NCI-H2107 treated with DMSO at 0.1 percent for 48 hours (cell line): ENCODE measurements at regions not wholly inside any gene's neighbourhood (a gene's known extent, or its start where the extent isn't known, plus 50 kb on each side); places are given as distances from the start of the nearest gene placed in this dataset.

ENCODE experiments used
- DNase-seq: peaks from one replicate; lab custom pipeline; 2025; ENCODE audit not compliant: unreplicated experiment; lab: John Stamatoyannopoulos, UW

- no peak for DNase-seq
Observed at GRCh38 chrX:97763981-97764380, 880.3 kb downstream of the RPA4 start.

- DNase-seq, result no peak
Observed at GRCh38 chrX:97766501-97767095, 882.9 kb downstream of the RPA4 start.

GRCh38 chrX:97787311-97787710, 903.6 kb downstream of the RPA4 start:
- no peak for DNase-seq

DNA sequence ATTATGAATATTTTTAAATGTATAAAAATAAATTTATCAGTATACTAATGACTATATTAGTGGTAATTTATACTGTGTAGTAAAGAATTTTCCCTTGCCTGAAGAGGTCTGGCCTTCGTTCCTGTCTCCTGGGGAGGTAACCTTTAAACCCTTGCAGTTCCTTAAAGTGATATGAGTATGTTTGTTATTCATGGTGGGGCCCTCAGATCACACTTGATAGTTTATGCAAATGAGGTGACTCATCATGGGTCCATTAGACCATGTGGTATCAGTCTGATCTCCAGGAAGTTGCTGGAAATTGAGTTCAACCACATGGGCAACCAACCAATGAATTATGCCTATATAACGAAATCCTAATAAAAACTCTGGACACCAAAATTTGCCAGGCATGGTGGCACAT, 904.1 kb downstream of the RPA4 start:
- no peak for DNase-seq

GRCh38 chrX:97790850-97791249, 907.1 kb downstream of the RPA4 start:
- no peak for DNase-seq

GRCh38 chrX:97797076-97797475, 913.4 kb downstream of the RPA4 start:
- DNase-seq, result no peak

- DNase-seq, result no peak
Observed at GRCh38 chrX:97806238-97806637, 922.5 kb downstream of the RPA4 start.

GRCh38 chrX:97806946-97807345, 923.2 kb downstream of the RPA4 start:
- DNase-seq, result no peak

DNA sequence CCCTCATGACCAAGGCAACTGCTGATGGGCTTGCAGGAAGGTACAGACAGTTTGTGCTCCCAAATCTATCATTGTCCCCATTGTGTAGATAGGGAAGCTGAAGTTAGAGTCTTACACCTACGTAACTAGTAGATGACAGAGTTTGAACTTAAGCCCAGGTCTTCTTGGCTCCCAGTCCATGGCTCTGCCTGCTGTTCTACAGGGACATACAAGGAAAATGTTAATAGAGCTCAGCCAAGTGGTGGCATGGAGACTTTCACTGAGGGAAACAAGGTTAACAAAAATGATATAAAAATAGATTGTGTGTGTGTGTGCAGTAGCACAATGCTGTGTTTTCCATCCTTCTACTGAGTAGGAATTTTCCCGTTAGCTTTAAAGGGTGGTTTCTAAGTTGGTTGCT, 936.5 kb downstream of the RPA4 start:
- no peak for DNase-seq

DNA sequence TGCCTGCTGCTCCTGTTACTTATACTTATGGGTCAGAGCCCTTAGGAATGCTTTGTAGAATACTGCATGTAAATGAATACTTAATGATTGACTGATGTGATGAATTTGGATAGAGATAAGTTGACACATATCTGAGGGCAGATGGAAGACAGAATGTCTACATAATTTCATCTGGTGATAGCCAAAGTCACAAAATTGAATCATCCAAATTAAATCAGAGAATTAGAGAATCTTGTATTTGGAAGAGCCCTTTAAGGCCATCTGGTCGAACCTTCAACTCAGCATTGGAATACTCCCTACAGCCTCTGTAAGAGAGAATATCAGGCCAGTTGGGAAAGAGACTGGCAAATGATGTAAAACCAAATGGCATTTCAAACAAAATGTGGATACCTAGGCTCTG, 944.8 kb downstream of the RPA4 start:
- no peak for DNase-seq

GRCh38 chrX:97835969-97836368, 952.3 kb downstream of the RPA4 start:
- DNase-seq, result no peak

DNA sequence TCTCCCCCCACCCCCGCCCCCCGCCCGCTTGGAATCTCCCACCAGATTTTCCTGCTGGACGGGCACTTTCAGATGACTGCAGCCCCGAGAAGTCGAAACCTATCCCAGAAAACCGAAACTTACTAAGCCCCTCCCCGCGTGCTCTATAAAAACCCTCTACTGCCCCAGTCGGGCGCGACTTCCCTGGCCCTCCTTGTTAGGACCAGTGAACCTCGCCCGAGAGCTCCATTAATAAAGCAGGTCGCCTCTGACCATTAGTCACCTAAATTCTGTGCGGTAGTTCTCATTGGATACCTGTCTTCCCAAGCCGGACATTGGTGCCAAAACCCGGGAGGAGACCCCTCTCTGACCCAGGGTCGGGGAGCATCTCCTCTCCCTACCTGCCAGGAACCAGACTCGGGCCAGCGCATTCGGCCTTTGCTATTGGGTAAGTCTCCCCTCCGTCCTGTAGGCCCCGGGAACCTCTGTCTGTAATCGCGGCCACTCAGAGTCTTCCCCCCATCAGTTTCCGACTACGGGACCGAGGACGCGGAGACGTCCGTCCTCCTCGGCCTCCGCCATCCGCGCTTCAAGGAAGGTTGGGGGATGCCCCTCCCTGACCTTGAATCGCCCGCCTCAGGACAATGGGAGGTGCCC, 958.0 kb downstream of the RPA4 start:
- DNase-seq, result no peak

DNA sequence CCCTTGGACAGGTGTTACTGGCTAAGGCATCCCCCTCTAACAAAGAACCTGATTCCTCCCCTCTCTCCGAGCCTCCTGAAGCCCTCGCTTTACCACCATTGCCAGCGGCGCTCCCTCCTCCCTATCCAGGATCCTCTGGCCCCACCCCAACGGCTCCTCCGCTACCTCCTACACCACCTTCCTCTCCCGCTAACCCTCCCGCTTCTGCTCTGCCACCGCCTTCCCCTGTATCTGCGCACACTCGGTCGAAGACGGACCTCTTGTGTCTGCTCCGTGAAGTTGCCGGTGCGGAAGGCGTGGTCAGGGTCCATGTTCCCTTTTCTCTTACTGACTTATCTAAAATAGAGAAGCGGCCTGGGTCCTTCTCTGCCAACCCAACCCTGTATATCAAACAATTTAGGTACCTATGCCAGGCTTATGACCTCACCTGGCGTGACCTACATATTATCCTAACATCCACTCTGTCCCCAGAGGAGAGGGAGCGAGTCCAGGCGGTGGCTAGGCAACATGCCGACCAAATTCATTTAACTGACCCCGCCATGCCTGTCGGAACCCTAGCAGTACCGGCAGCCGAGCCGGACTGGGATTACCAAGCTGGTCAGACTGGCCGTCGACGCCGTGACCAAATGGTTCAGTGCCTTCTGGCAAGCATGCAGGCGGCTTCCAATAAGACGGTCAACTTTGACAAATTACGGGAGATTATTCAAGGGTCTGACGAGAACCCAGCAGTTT, 958.9 kb downstream of the RPA4 start:
- no peak for DNase-seq

DNA sequence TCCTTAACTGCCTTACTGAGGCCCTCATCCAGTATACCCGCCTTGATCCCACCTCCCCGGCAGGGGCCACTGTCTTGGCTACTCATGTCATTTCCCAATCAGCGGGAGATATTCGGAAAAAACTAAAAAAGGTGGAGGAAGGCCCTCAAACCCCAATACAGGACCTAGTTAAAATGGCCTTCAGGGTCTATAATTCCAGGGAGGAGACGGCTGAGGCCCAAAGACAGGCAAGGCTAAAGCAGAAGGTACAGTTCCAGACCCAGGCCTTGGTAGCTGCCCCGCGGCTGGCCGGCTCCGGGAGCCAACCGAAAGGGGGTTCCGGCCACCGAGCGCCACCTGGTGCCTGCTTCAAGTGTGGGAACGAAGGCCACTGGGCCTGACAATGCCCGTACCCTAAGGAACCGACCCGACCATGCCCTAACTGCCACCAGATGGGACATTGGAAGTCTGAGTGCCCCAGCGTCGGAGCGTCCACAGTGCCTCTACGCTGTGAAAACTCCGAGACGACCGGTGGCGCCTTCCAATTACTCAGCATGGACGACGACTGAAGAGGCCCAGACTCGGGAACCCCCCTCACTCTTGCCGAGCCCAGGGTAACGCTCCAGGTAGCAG, 959.6 kb downstream of the RPA4 start:
- no peak for DNase-seq

DNA sequence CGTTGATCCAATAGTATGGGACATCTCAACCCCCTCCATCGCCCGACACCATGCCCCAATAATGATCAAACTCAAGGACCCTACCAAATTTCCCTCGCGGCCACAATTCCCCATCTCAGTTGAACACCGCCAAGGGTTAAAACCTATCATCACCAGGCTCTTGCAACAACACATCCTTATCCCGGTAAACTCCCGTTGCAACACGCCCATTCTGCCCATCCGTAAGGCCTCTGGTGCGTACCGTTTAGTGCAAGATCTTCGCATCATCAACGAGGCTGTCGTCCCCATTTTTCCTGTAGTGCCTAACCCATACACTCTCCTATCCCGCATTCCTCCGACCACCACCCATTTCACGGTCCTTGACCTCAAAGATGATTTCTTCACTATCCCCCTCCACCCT, 960.5 kb downstream of the RPA4 start:
- DNase-seq, result no peak

GRCh38 chrX:97844943-97845342, 961.2 kb downstream of the RPA4 start:
- DNase-seq, result no peak

- DNase-seq, result no peak
Observed at GRCh38 chrX:97845451-97845850, 961.7 kb downstream of the RPA4 start.

- no peak for DNase-seq
Observed at GRCh38 chrX:97846228-97846627, 962.5 kb downstream of the RPA4 start.

DNA sequence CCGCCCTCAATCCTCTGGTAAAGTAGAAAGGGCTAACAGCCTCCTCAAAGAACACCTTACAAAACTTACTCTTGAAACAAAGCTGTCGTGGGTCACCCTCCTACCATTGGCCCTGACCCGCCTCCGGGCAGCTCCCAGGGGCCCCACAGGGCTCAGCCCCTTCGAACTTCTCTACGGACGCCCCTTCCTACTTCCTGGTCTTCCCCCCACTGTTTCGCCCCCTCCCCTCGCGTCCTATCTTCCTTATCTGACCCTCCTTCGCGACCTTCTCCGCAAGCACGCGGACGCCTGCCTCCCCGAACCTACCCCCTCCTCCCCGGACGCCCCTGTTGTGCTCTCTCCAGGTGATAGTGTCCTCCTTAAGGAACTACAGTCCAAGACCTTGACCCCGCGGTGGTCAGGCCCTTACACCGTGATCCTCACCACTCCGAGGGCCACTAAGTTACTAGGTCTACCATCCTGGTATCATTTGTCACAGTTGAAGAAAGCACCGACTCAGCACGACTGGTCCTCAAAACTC, 963.1 kb downstream of the RPA4 start:
- DNase-seq, result no peak

GRCh38 chrX:97847885-97848679, 964.4 kb downstream of the RPA4 start:
- no peak for DNase-seq

GRCh38 chrX:97849951-97850350, 966.2 kb downstream of the RPA4 start:
- DNase-seq, result no peak
